Fibroblast of mammary gland (primary cell): ENCODE measurements at regions not wholly inside any gene's neighbourhood (a gene's known extent, or its start where the extent isn't known, plus 50 kb on each side); places are given as distances from the start of the nearest gene placed in this dataset.

ENCODE experiments used
- DNase-seq: peaks from one replicate; pipeline ENCODE4 v3.0.0-alpha.2; 2010; ENCODE audit warnings: low read depth
- H3K4me3 ChIP-seq: 2 replicates; pipeline ENCODE4 v1.5.1; 2011; ENCODE audit warnings: low read depth, mild to moderate bottlenecking, low read length, moderate library complexity; ENCODE audit not compliant: control insufficient read depth
- TF ChIP-seq, protein P1 (sequence below): conservative IDR thresholded peaks from 2 replicates; pipeline ENCODE4 v1.5.1; 2011; ENCODE audit warnings: low read depth, low read length, inconsistent platforms; ENCODE audit not compliant: control insufficient read depth, insufficient read depth

DNA sequence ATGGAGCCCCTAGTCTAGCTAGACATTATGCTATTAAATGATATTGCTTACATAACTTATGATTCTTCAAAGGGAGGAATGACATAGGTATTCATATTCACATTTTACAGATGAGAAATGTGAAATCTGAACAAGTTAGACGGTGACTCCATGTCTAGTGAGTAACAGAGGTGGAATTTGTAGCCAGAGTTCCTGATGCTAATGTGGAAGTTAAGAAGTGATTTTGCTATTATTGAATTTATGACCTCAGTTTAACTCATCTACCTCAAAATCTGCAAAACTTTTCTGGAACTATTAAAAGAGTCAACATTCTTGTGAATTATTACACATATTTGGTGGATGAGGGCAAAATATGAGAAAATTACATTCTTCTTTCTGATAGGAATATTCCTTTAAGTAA is 347.6 kb upstream of the MMS22L start:
- TF ChIP-seq, protein P1, sequence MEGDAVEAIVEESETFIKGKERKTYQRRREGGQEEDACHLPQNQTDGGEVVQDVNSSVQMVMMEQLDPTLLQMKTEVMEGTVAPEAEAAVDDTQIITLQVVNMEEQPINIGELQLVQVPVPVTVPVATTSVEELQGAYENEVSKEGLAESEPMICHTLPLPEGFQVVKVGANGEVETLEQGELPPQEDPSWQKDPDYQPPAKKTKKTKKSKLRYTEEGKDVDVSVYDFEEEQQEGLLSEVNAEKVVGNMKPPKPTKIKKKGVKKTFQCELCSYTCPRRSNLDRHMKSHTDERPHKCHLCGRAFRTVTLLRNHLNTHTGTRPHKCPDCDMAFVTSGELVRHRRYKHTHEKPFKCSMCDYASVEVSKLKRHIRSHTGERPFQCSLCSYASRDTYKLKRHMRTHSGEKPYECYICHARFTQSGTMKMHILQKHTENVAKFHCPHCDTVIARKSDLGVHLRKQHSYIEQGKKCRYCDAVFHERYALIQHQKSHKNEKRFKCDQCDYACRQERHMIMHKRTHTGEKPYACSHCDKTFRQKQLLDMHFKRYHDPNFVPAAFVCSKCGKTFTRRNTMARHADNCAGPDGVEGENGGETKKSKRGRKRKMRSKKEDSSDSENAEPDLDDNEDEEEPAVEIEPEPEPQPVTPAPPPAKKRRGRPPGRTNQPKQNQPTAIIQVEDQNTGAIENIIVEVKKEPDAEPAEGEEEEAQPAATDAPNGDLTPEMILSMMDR: no peak
- no peak for DNase-seq
- no peak overlapping the region for H3K4me3 ChIP-seq

DNA sequence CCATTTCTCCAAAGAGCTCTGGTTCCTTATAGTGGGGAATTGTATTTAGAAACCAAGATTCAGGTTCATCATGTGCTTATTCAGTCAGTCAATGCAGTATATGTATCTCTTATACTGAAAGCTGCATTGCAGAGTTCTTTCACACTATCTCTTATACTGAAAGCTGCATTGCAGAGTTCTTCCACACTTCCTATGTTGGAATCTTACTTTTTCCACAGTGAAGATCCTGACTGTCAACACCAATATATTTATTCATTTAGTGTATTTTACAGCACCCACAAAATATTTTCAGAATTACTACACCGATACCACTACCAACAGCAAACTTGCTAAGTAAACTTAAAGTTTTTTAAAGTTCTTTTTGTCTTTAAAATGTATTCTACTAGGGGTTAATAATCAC is 349.3 kb upstream of the MMS22L start:
- TF ChIP-seq, protein P1: no peak
- H3K4me3 ChIP-seq: no peak overlapping the region
- no peak for DNase-seq

DNA sequence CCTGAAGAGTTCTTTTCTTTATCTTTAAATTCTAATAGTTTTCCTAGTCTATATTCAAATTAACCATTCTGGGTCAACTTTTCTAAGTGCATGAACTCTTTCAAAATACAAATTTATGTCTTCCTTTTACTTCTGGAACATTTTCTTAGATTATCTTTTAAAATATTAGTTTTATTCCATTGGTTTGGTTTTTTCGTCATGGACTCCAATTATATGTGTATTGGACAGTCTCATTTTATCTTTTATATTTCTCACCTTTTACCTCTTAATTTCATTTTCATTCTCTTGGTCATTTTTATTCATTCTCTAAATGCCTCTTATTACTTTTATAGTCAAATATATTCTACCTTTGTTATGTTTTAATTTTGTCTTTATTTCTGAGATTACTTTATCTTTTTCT is 356.7 kb upstream of the MMS22L start:
- no peak overlapping the region for H3K4me3 ChIP-seq
- TF ChIP-seq, protein P1: no peak
- no peak for DNase-seq

DNA sequence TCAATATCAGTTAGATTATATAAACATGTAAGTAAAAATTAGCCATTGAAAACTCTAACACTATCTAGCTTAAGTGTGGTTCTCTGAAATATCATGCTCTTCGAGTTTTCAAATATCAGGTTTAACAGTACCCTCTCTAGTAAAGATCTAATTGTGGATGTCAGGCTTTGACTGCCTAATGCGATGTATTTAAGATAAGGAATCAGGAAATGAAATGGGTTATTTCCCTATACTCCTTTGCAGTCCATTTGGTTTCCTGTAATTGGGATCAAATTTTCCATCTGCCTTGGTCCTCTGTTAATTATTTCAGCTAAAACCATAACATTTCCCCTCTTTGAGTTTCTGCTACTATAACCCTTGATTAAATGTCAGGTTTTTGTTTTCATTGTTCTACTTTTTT is 361.3 kb upstream of the MMS22L start:
- TF ChIP-seq, protein P1: no peak
- DNase-seq: no peak

DNA sequence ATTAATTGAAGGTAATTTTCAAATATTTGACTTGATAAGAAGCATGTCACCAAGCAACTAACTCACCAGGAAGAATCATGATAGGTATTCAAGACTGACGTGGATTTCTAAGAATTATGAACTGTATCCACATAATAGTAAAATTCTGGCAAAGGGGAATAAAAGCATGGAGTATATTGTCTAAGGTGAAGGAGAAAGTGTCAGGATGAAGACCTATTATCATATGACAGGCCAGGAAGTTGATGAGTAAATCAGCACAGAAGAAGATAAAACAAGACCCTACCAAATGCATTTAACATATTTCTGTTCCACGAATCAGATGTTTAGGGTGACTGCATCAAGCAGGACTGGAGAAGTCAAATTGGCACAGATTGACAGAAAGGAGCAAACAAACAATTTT is 362.7 kb upstream of the MMS22L start:
- H3K4me3 ChIP-seq: no peak overlapping the region
- no peak for DNase-seq
- TF ChIP-seq, protein P1: no peak

More for the DNA sequence above, 361.3 kb upstream of the MMS22L start:
- no peak overlapping the region for H3K4me3 ChIP-seq

DNA sequence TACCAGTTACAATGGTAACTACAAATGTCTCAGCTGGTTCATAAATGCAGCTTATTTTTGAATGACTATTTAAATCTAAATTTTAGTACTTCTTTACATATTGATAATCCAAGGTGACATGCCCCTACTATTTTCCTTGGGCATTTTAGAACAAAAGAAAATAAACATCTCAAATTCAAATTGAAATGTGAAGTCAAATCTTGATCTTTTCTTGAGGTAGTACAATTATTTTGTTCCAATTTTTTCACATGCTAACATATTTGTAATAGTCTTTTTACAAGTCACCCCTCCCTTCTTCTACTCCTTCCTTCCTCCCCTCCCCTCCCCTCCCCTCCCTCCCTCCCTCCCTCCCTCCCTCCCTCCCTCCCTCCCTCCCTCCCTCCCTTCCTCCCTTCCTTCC is 370.1 kb upstream of the MMS22L start:
- TF ChIP-seq, protein P1: no peak
- no peak for DNase-seq
- H3K4me3 ChIP-seq: no peak overlapping the region

DNA sequence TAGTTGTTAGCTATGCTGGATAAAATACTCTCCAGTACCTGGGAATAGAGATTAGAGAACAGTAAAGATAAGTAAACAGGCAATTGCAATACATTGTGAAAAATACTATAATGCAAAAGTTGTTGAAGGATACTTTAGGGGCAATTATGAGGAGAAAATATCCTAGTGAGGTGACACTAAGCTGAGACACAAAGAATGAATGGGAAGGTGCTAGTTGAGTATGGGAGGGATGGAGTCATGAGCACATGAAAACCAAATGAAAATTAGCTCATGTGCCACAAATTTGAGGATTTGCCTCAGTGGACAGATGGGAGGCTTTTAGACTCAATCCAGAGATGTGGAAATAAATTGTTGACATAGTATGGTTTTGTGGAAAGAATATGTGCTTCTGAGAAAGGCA is 370.5 kb upstream of the MMS22L start:
- DNase-seq: no peak
- H3K4me3 ChIP-seq: no peak overlapping the region
- TF ChIP-seq, protein P1: no peak
